ENCODE measurements at regions not wholly inside any gene's neighbourhood (a gene's known extent, or its start where the extent isn't known, plus 50 kb on each side); places are given as distances from the start of the nearest gene placed in this dataset.

- no peak for TF ChIP-seq CTCF (IDR thresholded peaks at IDR 0.05; ENCODE audit: low read length)
- no peak for TF ChIP-seq EZH2 (IDR thresholded peaks at IDR 0.05; ENCODE audit: borderline replicate concordance, low read length)
Observed at GRCh38 chr9:38234479-38235170, 157.9 kb upstream of the ALDH1B1 start.

Measured in OCI-LY1 (cell line).